Large intestine (tissue), 3 donors: ENCODE measurements at regions not wholly inside any gene's neighbourhood (a gene's known extent, or its start where the extent isn't known, plus 50 kb on each side); places are given as distances from the start of the nearest gene placed in this dataset.

Experiments used
- DNase-seq, 2 donors: peaks; one replicate each; pipeline versions ENCODE4 v3.0.0 to v3.0.0-alpha.2; 2013
- H3K27ac ChIP-seq: one replicate; pipeline ENCODE4 v1.5.1; 2013; ENCODE audit warnings: low read length
- H3K27me3 ChIP-seq: 2 replicates; pipeline ENCODE4 v1.6.1; 2013; ENCODE audit warnings: low read length; ENCODE audit not compliant: control insufficient read depth, insufficient read depth
- H3K36me3 ChIP-seq: 2 replicates; pipeline ENCODE4 v1.6.1; 2013; ENCODE audit warnings: low read length; ENCODE audit not compliant: control insufficient read depth, insufficient read depth
- H3K4me1 ChIP-seq: one replicate; pipeline ENCODE4 v1.6.1; 2013; ENCODE audit warnings: low read length; ENCODE audit not compliant: control insufficient read depth, insufficient read depth
- H3K4me3 ChIP-seq: one replicate; pipeline ENCODE4 v1.5.1; 2013; ENCODE audit warnings: low read length
- H3K9me3 ChIP-seq: one replicate; pipeline ENCODE4 v1.6.1; 2013; ENCODE audit warnings: mild to moderate bottlenecking, low read depth, low read length, moderate library complexity; ENCODE audit not compliant: control insufficient read depth
- WGBS: methylation state at CpG from one replicate; pipeline ENCODE4 v1.1.5; 2013; ENCODE audit warnings: low lambda C conversion rate; ENCODE audit not compliant: insufficient coverage; 5-methylcytosine and 5-hydroxymethylcytosine counted together

DNA sequence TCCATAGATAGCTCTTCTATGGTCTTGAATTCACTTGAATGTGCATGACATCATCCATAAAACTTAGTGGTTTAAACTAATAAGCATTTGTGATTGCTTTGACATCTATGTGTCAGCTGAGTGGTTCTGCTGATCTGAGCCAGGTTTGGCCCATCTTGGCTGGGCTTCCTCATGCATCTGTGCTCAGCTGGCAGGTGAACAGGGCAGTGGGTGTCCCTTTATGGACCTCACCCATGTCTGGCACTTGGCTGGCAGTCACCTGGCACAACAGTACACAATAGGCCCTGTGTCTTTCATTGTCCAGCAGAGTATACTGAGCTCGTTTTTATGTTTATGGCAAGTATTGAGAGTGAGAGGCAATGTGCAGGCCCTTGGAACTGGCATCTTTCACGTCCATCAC is 73.7 kb upstream of the CNTN6 start:
- DNase-seq = no peak
- Histone ChIP-seq H3K4me1 (no peaks in the 10 kb centered on the region), H3K36me3 (no peaks in the 10 kb centered on the region), H3K9me3 (no peaks in the 10 kb centered on the region), H3K4me3 (no peak overlapping the region), H3K27me3 (no peaks in the 10 kb centered on the region), H3K27ac (no peak overlapping the region)
- WGBS = no CpG with 5 or more reads among the region's 2 CpGs

DNA sequence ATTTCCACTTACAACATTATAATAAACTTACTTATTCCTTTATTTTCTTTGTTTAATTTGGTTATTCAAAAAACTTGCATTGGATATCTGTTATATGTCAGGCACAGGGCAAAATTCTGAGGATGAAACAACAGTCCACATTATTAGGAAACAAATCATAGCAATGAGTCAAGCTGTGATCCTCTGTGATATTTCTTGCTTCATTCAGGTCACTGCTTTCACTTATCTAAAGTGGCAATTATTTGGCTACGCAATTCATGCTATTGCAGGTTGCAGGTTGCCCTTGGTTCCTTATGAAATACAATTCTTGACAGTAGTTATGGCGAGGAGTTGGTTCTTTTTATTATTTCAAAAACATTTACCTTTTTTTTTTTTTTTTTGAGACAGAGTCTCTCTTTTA is 66.4 kb upstream of the CNTN6 start:
- Histone ChIP-seq H3K27me3 (no peaks in the 10 kb centered on the region), H3K4me1 (no peaks in the 10 kb centered on the region), H3K36me3 (no peaks in the 10 kb centered on the region), H3K9me3 (no peaks in the 10 kb centered on the region), H3K4me3 (no peak overlapping the region), H3K27ac (no peak overlapping the region)
- 82% methylated on average over 1 of the region's 2 CpGs for WGBS
- no peak for DNase-seq

GRCh38 chr3:1036207-1036826 is 56.5 kb upstream of the CNTN6 start:
- DNase-seq = no peak
- no peaks in the 10 kb centered on the region for H3K9me3 ChIP-seq
- no peak overlapping the region for H3K4me3 ChIP-seq
- WGBS = 80% methylated on average over 1 of the region's 4 CpGs
- no peaks in the 10 kb centered on the region for H3K4me1 ChIP-seq
- no peaks in the 10 kb centered on the region for H3K27me3 ChIP-seq
- H3K36me3 ChIP-seq = no peaks in the 10 kb centered on the region
- no peak overlapping the region for H3K27ac ChIP-seq

DNA sequence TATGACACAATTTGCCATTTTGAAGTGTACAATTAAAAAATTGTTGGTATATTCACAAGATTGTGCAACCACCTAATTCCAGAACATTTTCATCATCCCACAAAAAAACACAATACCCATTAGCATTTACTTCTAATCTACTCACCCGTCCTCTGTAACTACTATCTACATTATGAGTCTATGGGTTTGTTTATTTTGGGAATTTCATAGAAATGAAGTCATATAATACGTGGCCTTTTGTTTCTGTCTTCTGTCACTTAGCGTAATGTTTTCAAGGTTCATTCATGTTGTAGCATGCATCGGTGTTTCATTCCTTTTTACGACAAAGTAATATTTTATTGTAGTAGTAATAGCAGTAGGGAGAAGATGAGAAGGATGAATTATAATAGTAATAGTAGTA is 55.2 kb upstream of the CNTN6 start:
- Histone ChIP-seq H3K27me3 (no peaks in the 10 kb centered on the region), H3K36me3 (no peaks in the 10 kb centered on the region), H3K4me1 (no peaks in the 10 kb centered on the region), H3K4me3 (no peak overlapping the region), H3K27ac (no peak overlapping the region), H3K9me3 (peaks cover 4% of the 10 kb centered on the region)
- no peak for DNase-seq
- 91% methylated on average over 3 of the region's 5 CpGs for WGBS
